ENCODE measurements at regions not wholly inside any gene's neighbourhood (a gene's known extent, or its start where the extent isn't known, plus 50 kb on each side); places are given as distances from the start of the nearest gene placed in this dataset.

GRCh38 chr9:2262386-2263071 lies 247.4 kb downstream of the SMARCA2 start:
- Histone ChIP-seq H3F3A (ENCODE audit: insufficient read depth) (no peaks in the 10 kb centered on the region), H3K79me2 (ENCODE audit: insufficient read depth) (no peaks in the 10 kb centered on the region), H3K36me3 (ENCODE audit: low read depth) (no peaks in the 10 kb centered on the region), H4K20me1 (ENCODE audit: insufficient read depth) (no peaks in the 10 kb centered on the region), H3K4me1 (ENCODE audit: insufficient read depth) (peaks cover 14% of the 10 kb centered on the region), H3K9me3 (ENCODE audit: low read depth) (no peaks in the 10 kb centered on the region), H3K9ac (no peak overlapping the region), H3K4me3 (no peak overlapping the region), H3K27ac (no peak overlapping the region), H2AFZ (no peak overlapping the region), H3K4me2 (ENCODE audit: unreplicated experiment) (no peak overlapping the region), H3K9me2 (ENCODE audit: insufficient read depth) (no peaks in the 10 kb centered on the region), H3K27me3 (replicated peaks; ENCODE audit: insufficient read depth) (no peaks in the 10 kb centered on the region)
- in situ Hi-C loops (cut with MboI), result no loop called here
- TF ChIP-seq EZH2 (IDR thresholded peaks at IDR 0.05; ENCODE audit: insufficient read depth, poor library complexity, severe bottlenecking) (no peak), EZH2phosphoT487 (IDR thresholded peaks at IDR 0.05; ENCODE audit: insufficient read depth, low read depth) (no peak)
- no peak for DNase-seq
- 84 to 88% methylated on average over 4 of the region's 4 CpGs for WGBS, 2 experiments (ENCODE audit: low coverage in 1 of 2, low lambda C conversion rate in 2 of 2, missing lambda C conversion rate in 2 of 2)

GRCh38 chr9:2263111-2263510 lies 248.0 kb downstream of the SMARCA2 start:
- H3K9me2 ChIP-seq (ENCODE audit: insufficient read depth), result no peaks in the 10 kb centered on the region
- 71 to 91% methylated on average over 1 of the region's 1 CpG for WGBS, 2 experiments (ENCODE audit: low coverage in 1 of 2, low lambda C conversion rate in 2 of 2, missing lambda C conversion rate in 2 of 2)

GRCh38 chr9:2263665-2264064 lies 248.5 kb downstream of the SMARCA2 start:
- no peaks in the 10 kb centered on the region for H3K9me2 ChIP-seq (ENCODE audit: insufficient read depth)
- H3K4me1 ChIP-seq (ENCODE audit: insufficient read depth), result peaks cover 14% of the 10 kb centered on the region
- H3K4me3 ChIP-seq, result no peak overlapping the region
- H3K9me3 ChIP-seq (ENCODE audit: low read depth), result no peaks in the 10 kb centered on the region
- no peaks in the 10 kb centered on the region for H4K20me1 ChIP-seq (ENCODE audit: insufficient read depth)
- in situ Hi-C loops (cut with MboI), result no loop called here
- no peaks in the 10 kb centered on the region for H3K27me3 ChIP-seq (replicated peaks; ENCODE audit: insufficient read depth)
- no peak overlapping the region for H2AFZ ChIP-seq
- no peak overlapping the region for H3K4me2 ChIP-seq (ENCODE audit: unreplicated experiment)
- H3K9ac ChIP-seq, result no peak overlapping the region
- H3K36me3 ChIP-seq (ENCODE audit: low read depth), result no peaks in the 10 kb centered on the region
- no peaks in the 10 kb centered on the region for H3F3A ChIP-seq (ENCODE audit: insufficient read depth)
- DNase-seq, result no peak
- H3K27ac ChIP-seq, result no peak overlapping the region
- TF ChIP-seq EZH2phosphoT487 (IDR thresholded peaks at IDR 0.05; ENCODE audit: insufficient read depth, low read depth), result no peak
- TF ChIP-seq EZH2 (IDR thresholded peaks at IDR 0.05; ENCODE audit: insufficient read depth, poor library complexity, severe bottlenecking), result no peak
- no peaks in the 10 kb centered on the region for H3K79me2 ChIP-seq (ENCODE audit: insufficient read depth)
- 39 to 50% methylated on average over 3 of the region's 3 CpGs for WGBS, 2 experiments (ENCODE audit: low coverage in 1 of 2, low lambda C conversion rate in 2 of 2, missing lambda C conversion rate in 2 of 2)

More at GRCh38 chr9:2263111-2263510, 248.0 kb downstream of the SMARCA2 start:
- peaks cover 14% of the 10 kb centered on the region for H3K4me1 ChIP-seq (ENCODE audit: insufficient read depth)
- H3K36me3 ChIP-seq (ENCODE audit: low read depth), result no peaks in the 10 kb centered on the region
- no peaks in the 10 kb centered on the region for H3K79me2 ChIP-seq (ENCODE audit: insufficient read depth)
- TF ChIP-seq EZH2phosphoT487 (IDR thresholded peaks at IDR 0.05; ENCODE audit: insufficient read depth, low read depth), result no peak
- no peak for TF ChIP-seq EZH2 (IDR thresholded peaks at IDR 0.05; ENCODE audit: insufficient read depth, poor library complexity, severe bottlenecking)
- no peaks in the 10 kb centered on the region for H3K9me3 ChIP-seq (ENCODE audit: low read depth)
- no peak overlapping the region for H3K27ac ChIP-seq
- no peak overlapping the region for H3K4me3 ChIP-seq
- H2AFZ ChIP-seq, result no peak overlapping the region
- in situ Hi-C loops (cut with MboI), result no loop called here
- H3K27me3 ChIP-seq (replicated peaks; ENCODE audit: insufficient read depth), result no peaks in the 10 kb centered on the region
- no peaks in the 10 kb centered on the region for H4K20me1 ChIP-seq (ENCODE audit: insufficient read depth)
- H3F3A ChIP-seq (ENCODE audit: insufficient read depth), result no peaks in the 10 kb centered on the region
- H3K9ac ChIP-seq, result no peak overlapping the region
- no peak overlapping the region for H3K4me2 ChIP-seq (ENCODE audit: unreplicated experiment)
- no peak for DNase-seq

GRCh38 chr9:2264081-2264480 lies 248.9 kb downstream of the SMARCA2 start:
- H3K79me2 ChIP-seq (ENCODE audit: insufficient read depth), result no peaks in the 10 kb centered on the region
- peaks cover 14% of the 10 kb centered on the region for H3K4me1 ChIP-seq (ENCODE audit: insufficient read depth)
- H3K4me3 ChIP-seq, result no peak overlapping the region
- no peaks in the 10 kb centered on the region for H3K27me3 ChIP-seq (replicated peaks; ENCODE audit: insufficient read depth)
- H3K27ac ChIP-seq, result no peak overlapping the region
- DNase-seq, result no peak
- no peaks in the 10 kb centered on the region for H3F3A ChIP-seq (ENCODE audit: insufficient read depth)
- H2AFZ ChIP-seq, result no peak overlapping the region
- in situ Hi-C loops (cut with MboI), result no loop called here
- no peak overlapping the region for H3K4me2 ChIP-seq (ENCODE audit: unreplicated experiment)
- H3K9me3 ChIP-seq (ENCODE audit: low read depth), result no peaks in the 10 kb centered on the region
- H4K20me1 ChIP-seq (ENCODE audit: insufficient read depth), result no peaks in the 10 kb centered on the region
- no peak overlapping the region for H3K9ac ChIP-seq
- H3K9me2 ChIP-seq (ENCODE audit: insufficient read depth), result no peaks in the 10 kb centered on the region
- no peak for TF ChIP-seq EZH2phosphoT487 (IDR thresholded peaks at IDR 0.05; ENCODE audit: insufficient read depth, low read depth)
- TF ChIP-seq EZH2 (IDR thresholded peaks at IDR 0.05; ENCODE audit: insufficient read depth, poor library complexity, severe bottlenecking), result no peak
- WGBS, 2 experiments (ENCODE audit: low coverage in 1 of 2, low lambda C conversion rate in 2 of 2, missing lambda C conversion rate in 2 of 2), result 80 to 84% methylated on average over 8 of the region's 8 CpGs
- H3K36me3 ChIP-seq (ENCODE audit: low read depth), result no peaks in the 10 kb centered on the region

Data from GM23248 (cell line).